HFF-Myc (cell line): ENCODE measurements at regions not wholly inside any gene's neighbourhood (a gene's known extent, or its start where the extent isn't known, plus 50 kb on each side); places are given as distances from the start of the nearest gene placed in this dataset.

Experiments used
- DNase-seq: peaks from one replicate; pipeline ENCODE4 v3.0.0-alpha.2; 2011; ENCODE audit warnings: low read depth; ENCODE audit errors: extremely low read depth
- H3K4me3 ChIP-seq: replicated peaks from 2 replicates; pipeline ENCODE4 v1.5.1; 2011; ENCODE audit warnings: low read depth, mild to moderate bottlenecking, control low read depth, low read length
- CTCF ChIP-seq: IDR thresholded peaks from 2 replicates; pipeline ENCODE4 v1.5.1; 2012; ENCODE audit warnings: mild to moderate bottlenecking, low read depth, low read length, control low read depth; ENCODE audit errors: missing control alignments

- no peak for DNase-seq
- no peak overlapping the region for H3K4me3 ChIP-seq
- no peak for TF ChIP-seq CTCF
Measured at GRCh38 chr2:188238386-188238785, 53.3 kb upstream of the GULP1 start.
